Calu3 (cell line): ENCODE measurements at regions not wholly inside any gene's neighbourhood (a gene's known extent, or its start where the extent isn't known, plus 50 kb on each side); places are given as distances from the start of the nearest gene placed in this dataset.

Experiments
- BruUV-seq: library from RNA; stranded (reverse); fragments of 400-500 nt; replicated peaks from 2 replicates; lab custom pipeline; 2021; lab: Mats Ljungman, UMichigan
- CTCF ChIA-PET: fragments of 300-600 bp; sonication (Branson Sonifier 250); formaldehyde crosslinking; loops from one replicate; lab custom pipeline; 2022; ENCODE audit warnings: antibody characterized with exemption; lab: Charles Lee
- DNase-seq: peaks from one replicate; pipeline ENCODE4 v3.0.0; 2022
- H3K27ac Mint-ChIP-seq: one replicate; pipeline ENCODE4 v1.8.0; 2022; ENCODE audit warnings: mixed read lengths; ENCODE audit not compliant: unreplicated experiment
- H3K27me3 Mint-ChIP-seq: one replicate; pipeline ENCODE4 v1.8.0; 2022; ENCODE audit warnings: mixed read lengths; ENCODE audit not compliant: unreplicated experiment
- H3K36me3 Mint-ChIP-seq: one replicate; pipeline ENCODE4 v1.8.0; 2022; ENCODE audit warnings: mild to moderate bottlenecking, moderate library complexity, mixed read lengths; ENCODE audit not compliant: insufficient read depth, unreplicated experiment
- H3K4me1 Mint-ChIP-seq: one replicate; pipeline ENCODE4 v1.8.0; 2022; ENCODE audit warnings: mild to moderate bottlenecking, low read depth, mixed read lengths; ENCODE audit not compliant: unreplicated experiment
- H3K4me3 Mint-ChIP-seq: one replicate; pipeline ENCODE4 v1.8.0; 2022; ENCODE audit warnings: mild to moderate bottlenecking, low read depth, moderate library complexity, mixed read lengths; ENCODE audit not compliant: unreplicated experiment
- H3K9me3 Mint-ChIP-seq: one replicate; pipeline ENCODE4 v1.8.0; 2022; ENCODE audit warnings: low read depth, mixed read lengths; ENCODE audit not compliant: unreplicated experiment
- intact Hi-C: fragments of 100-400 bp; cut with micrococcal nuclease; formaldehyde crosslinking; loops from one replicate; pipeline ENCODE4 v1.10.0; 2022; ENCODE audit not compliant: unreplicated experiment
- TF ChIP-seq, protein P1 (sequence below): fragments of 200-600 bp; IDR thresholded peaks from one replicate; pipeline ENCODE4 v1.8.0; 2022; ENCODE audit warnings: antibody characterized with exemption; ENCODE audit not compliant: unreplicated experiment

DNA sequence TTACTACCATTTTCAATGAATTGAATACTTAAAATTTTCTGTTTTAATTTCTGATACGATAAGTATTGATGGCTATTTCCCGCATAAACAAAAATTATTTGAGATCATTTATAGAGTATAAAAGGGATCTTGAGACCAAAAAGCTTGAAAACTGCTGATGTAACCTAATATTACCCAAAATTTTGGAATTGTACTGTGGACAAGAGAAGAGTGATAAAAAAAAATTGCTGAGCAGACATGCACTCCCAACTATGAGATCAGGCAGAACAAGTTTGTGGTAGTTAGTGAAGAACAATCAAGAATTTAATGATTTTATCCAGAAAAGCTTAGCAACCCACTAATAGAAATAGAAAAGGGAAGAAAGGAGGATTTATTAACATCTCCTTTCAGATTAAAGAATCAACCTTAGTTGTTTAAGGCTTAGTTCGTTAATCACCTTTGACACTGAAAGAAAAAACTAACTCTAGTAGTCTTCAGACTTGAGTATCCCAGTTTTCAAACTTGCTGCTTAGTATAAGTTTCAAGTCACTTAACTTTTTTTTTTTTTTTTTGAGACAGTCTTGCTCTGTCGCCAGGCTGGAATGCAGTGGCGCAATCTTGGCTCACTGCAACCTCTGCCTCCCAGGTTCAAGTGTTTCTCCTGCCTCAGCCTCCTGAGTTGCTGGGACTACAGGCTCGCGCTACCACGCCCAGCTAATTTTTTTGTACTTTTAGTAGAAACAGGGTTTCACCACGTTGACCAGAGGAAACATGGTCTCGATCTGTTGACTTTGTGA lies 50.6 kb upstream of the ZC3HAV1 start:
- TF ChIP-seq, protein P1, sequence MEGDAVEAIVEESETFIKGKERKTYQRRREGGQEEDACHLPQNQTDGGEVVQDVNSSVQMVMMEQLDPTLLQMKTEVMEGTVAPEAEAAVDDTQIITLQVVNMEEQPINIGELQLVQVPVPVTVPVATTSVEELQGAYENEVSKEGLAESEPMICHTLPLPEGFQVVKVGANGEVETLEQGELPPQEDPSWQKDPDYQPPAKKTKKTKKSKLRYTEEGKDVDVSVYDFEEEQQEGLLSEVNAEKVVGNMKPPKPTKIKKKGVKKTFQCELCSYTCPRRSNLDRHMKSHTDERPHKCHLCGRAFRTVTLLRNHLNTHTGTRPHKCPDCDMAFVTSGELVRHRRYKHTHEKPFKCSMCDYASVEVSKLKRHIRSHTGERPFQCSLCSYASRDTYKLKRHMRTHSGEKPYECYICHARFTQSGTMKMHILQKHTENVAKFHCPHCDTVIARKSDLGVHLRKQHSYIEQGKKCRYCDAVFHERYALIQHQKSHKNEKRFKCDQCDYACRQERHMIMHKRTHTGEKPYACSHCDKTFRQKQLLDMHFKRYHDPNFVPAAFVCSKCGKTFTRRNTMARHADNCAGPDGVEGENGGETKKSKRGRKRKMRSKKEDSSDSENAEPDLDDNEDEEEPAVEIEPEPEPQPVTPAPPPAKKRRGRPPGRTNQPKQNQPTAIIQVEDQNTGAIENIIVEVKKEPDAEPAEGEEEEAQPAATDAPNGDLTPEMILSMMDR = no peak
- intact Hi-C loops = no loop called here
- Mint-ChIP-seq H3K27me3 (no peaks in the 10 kb centered on the region), H3K27ac (no peak overlapping the region), H3K36me3 (no peaks in the 10 kb centered on the region), H3K4me3 (no peak overlapping the region), H3K9me3 (no peaks in the 10 kb centered on the region), H3K4me1 (no peaks in the 10 kb centered on the region)
- CTCF ChIA-PET = no interaction called here
- BruUV-seq = no TSS peak
- DNase-seq = peak; percentile 18

DNA sequence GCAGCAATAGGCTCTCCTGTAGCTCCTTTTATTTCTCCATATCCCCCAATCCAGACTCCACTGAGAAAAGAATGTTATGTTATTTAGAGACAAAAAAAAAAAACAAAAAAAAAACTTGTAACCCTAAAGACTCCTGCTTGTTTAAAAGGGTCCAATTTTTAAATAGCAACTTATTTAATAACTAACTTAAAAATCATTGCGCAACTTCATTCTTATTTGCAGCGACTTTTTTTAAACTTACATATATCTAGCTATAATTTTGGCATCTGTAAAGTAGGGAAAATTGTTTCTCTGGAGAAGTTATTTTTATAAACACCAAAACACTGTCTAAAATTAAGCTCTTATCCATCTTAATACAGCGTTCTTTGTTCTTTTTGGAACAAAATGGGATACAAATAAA lies 59.0 kb upstream of the ZC3HAV1 start:
- no peaks in the 10 kb centered on the region for H3K36me3 Mint-ChIP-seq
- DNase-seq = no peak
- H3K4me3 Mint-ChIP-seq = no peak overlapping the region
- H3K4me1 Mint-ChIP-seq = no peaks in the 10 kb centered on the region
- intact Hi-C loops = no loop called here
- TF ChIP-seq, protein P1 = no peak
- CTCF ChIA-PET = no interaction called here
- BruUV-seq = no TSS peak
- no peaks in the 10 kb centered on the region for H3K9me3 Mint-ChIP-seq
- H3K27ac Mint-ChIP-seq = no peak overlapping the region
- H3K27me3 Mint-ChIP-seq = no peaks in the 10 kb centered on the region

DNA sequence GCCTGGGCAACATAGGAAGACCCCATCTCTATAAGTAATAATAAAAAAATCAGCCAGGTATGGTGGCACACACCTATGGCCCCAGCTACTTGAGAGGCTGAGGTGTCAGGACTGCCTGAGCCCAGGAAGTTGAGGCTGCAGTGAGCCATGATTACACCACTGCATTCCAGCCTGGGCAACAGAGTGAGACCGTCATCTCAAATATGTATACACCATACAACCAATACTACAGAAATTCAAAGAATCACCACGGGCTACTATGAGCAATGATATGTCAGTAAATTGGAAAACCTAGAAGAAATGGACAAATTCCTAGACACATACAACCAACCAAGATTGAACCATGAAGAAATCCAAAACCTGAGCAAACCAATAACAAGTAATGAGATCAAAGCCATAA lies 60.3 kb upstream of the ZC3HAV1 start:
- H3K4me1 Mint-ChIP-seq = no peaks in the 10 kb centered on the region
- TF ChIP-seq, protein P1 = no peak
- no TSS peak for BruUV-seq
- H3K36me3 Mint-ChIP-seq = no peaks in the 10 kb centered on the region
- intact Hi-C loops = no loop called here
- no peak for DNase-seq
- no peaks in the 10 kb centered on the region for H3K9me3 Mint-ChIP-seq
- CTCF ChIA-PET = no interaction called here
- H3K27ac Mint-ChIP-seq = no peak overlapping the region
- H3K27me3 Mint-ChIP-seq = no peaks in the 10 kb centered on the region
- no peak overlapping the region for H3K4me3 Mint-ChIP-seq

DNA sequence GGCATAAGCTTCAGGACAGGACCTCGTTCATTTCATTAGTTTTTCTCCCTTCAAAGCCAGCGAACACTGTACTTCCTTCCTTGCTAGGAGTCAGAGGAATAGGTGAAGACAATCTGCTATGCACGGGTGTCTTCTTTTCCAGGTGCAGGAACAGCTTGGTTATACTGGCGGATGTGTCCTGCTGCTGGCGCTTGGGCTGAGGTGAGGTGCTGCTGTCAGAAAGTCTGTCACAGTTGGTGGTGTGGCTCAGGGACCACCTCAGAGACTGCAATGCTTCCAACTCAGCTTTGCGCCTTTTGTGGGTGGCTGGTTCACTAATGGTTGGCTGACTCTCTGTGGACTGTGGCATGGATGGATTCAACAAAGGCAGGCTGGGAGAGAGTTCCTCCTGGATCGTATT lies 58.3 kb upstream of the UBN2 start:
- CTCF ChIA-PET = no interaction called here
- no peaks in the 10 kb centered on the region for H3K27me3 Mint-ChIP-seq
- no peaks in the 10 kb centered on the region for H3K9me3 Mint-ChIP-seq
- no peaks in the 10 kb centered on the region for H3K4me1 Mint-ChIP-seq
- intact Hi-C loops = no loop called here
- no peaks in the 10 kb centered on the region for H3K36me3 Mint-ChIP-seq
- no peak overlapping the region for H3K4me3 Mint-ChIP-seq
- DNase-seq = no peak
- no peak overlapping the region for H3K27ac Mint-ChIP-seq
- no TSS peak for BruUV-seq
- TF ChIP-seq, protein P1 = no peak
